Stimulated activated CD4-positive, alpha-beta T cell treated with anti-CD3 and anti-CD28 coated beads, Interleukin-1b, Interleukin-23, amount 100 ng/mL, for 1 hour (primary cell): ENCODE measurements at regions not wholly inside any gene's neighbourhood (a gene's known extent, or its start where the extent isn't known, plus 50 kb on each side); places are given as distances from the start of the nearest gene placed in this dataset.
"Not testable (repeated sequence)": the region's sequence is repeated elsewhere in the genome, so short reads cannot be mapped to it uniquely, and the experiment has no call there.

Source experiments
- DNase-seq, 2 donors: peaks; one replicate each; pipeline ENCODE4 v3.0.0-alpha.2; 2020; ENCODE audit warnings: low read depth in 2 of 2

- no peak for DNase-seq
These were observed 123.6 kb upstream of the TNPO1 start for GRCh38 chr5:72692651-72693442.

- DNase-seq, result no peak
These were observed 124.2 kb upstream of the TNPO1 start for GRCh38 chr5:72692231-72692637.

GRCh38 chr5:72691751-72692150 lies 124.7 kb upstream of the TNPO1 start:
- no peak for DNase-seq

DNA sequence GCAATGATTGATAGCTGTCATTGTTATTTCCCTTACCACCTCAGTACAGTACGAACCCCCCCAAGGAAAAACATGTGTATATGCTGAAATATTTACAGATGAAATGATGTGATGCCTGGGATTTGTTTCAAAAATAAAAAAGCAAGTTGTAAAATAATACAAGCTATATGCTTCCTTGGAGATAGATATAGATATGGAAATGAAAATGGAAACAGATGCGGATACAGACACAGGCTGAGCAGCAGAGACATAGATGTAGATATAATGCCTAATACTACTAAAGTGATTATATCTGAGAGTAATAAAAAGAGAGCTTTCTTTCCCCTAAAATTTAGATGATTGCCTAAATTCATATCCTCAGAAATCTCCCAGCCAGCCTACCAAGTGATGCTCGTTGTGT lies 127.5 kb upstream of the TNPO1 start:
- DNase-seq, result no peak

GRCh38 chr5:72687288-72687687 lies 129.2 kb upstream of the TNPO1 start:
- no peak for DNase-seq

GRCh38 chr5:72682561-72682960 lies 133.9 kb upstream of the TNPO1 start:
- DNase-seq, result no peak

DNA sequence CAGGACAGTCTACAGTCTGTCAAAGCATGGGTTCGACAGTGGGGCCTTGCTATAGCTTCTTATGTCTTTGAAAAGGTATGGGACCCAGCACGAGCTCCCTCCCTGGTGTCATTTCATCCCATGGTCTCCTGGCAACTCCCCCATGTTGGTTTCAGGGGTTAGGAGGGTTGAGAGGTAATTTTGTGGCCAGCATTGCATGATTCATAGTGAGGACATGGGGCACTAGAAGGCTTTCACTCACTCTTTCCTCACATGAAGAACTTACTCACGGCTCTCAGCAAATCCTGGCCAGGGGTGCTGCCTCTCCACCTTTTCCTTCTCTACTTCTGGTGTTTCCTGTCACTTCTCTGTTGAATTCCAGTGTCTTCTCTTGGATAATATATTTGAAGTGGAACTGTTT lies 134.7 kb upstream of the TNPO1 start:
- no peak for DNase-seq

DNA sequence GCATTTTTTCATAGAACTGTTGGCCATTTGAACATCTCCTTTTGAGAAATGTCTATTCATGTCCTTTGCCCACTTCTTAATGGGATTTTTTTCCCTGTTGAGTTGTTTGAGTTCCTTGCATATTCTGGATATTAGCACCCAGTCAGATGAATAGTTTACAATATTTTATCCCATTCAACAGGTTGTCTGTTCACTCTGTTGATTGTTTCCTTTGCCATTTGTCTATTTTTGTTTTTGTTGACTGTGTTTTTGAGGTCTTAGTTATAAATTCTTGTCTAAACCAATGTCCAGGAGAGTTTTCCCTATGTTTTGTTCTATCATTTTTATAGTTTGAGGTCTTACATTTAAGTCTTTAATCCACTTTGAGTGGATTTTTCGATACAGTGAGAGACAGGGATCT lies 139.0 kb upstream of the TNPO1 start:
- DNase-seq, result no peak

GRCh38 chr5:72676831-72677230 lies 139.6 kb upstream of the TNPO1 start:
- not testable (repeated sequence) for DNase-seq

DNA sequence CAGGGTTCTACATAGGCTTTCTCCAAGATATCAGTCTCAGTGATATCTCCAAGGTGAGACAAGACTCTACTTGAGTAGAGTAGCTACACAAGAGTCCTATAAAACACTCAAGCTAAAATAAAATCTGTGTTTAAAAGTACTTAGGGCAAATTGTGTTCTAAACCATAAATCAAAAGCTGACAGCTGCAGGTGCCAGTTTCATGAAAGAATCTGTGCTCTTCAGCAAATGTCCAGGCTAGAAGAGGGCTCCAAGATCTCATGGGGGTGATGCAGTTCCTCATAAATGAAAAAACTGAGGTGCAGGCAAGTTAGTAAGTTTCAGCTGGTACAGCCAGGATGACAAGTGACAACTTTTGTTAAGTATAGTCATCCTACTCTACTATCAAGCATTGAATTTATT lies 142.8 kb upstream of the TNPO1 start:
- DNase-seq, result no peak

DNA sequence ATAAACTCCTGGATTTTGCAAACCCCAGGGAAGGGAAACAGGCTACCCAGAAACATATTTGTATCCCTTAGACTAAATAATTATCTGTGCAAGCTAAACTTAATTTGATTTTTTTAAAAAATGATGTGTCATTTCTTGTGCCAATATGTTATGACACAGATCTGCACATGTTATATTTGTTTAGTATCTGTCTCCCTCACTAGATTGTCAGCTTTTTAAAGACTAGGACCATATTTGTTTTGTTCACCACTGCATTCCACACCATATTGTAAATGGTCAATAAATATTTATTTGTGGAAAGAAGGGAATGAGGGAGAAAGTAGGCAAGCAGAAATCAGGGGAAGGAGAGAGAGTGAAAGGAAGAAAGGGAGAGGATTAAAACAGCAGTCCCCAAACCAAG lies 143.3 kb upstream of the TNPO1 start:
- DNase-seq, result no peak

GRCh38 chr5:72667708-72668107 lies 148.8 kb upstream of the TNPO1 start:
- no peak for DNase-seq

DNA sequence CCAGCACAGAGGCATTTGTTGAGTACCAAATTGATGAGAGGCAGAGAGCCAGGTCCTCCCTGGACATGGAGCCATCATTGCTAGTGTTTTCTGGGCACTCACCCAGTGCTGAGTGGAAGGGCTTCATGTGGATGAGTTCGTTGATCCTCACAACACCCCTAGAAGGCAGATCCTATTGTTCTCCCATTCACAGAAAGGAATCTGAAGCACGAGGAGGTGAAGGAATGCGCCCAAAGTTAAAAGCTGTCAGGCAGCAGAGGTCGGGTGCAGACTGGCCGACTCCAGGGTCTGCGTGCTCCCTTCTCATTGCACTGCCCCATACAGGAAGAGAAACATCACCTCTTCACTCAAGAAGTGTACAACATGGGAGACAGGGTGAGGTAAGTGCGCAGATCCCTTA lies 153.5 kb upstream of the TNPO1 start:
- no peak for DNase-seq

DNA sequence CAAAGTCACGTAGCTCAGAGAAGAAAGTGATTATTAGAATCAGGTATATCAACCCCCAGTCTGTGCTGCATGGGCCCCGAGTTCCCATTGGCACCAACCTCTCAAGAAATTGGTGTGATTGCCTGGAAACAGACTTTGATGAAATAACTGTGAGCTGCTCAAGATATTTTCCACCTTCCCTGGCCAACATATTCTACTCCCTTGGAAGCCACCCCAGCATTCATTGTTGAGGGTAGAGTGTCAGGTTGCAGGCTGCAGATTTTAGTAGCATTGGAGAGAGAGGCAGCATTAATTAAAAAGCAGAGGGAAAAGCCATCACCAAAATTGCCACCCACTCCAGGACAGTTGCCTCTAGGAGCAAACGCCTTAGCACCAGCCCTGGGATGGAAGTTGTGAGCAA lies 154.2 kb upstream of the TNPO1 start:
- DNase-seq, result no peak

- no peak for DNase-seq
These were observed 154.2 kb upstream of the ZNF366 start for GRCh38 chr5:72661405-72661804.

DNA sequence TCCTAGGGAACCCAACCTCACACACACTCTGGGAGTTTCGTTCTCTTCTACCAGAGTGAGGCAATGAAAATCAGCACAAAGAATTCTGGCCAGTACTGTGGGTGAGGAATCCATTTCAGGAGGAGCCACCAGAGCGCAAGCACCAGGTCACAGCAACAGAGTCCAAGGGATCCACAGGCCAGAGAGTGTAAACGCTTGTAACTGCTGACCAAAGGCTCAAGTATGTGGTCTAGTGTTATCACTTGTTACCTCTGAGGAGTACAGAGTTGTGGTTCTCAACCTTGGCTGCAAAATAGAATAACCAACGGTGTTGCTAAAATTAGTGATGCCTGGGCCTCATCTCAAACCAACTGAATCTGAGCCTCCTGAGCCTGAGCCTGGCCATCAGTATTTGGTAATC lies 152.5 kb upstream of the ZNF366 start:
- no peak for DNase-seq

GRCh38 chr5:72658761-72659540 lies 151.7 kb upstream of the ZNF366 start:
- DNase-seq, result no peak

DNA sequence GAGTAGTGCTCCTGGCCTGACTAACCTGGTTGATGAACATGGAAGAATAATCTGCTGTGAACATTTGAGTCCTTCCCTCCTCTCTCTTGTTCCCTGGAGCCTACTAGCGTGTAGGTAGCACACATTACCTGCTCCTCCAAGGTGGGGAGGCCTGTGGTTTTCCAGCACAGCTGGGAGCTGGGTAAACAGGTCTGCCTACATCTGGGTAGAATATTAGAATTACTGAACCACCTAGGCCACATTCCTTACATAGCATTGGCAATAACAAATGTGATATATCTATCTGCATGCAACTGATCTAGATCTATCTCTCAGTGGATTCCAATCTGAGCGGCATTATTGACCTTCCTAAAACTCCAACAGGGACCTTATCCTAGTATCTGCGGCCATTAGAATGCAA lies 151.0 kb upstream of the ZNF366 start:
- no peak for DNase-seq

DNA sequence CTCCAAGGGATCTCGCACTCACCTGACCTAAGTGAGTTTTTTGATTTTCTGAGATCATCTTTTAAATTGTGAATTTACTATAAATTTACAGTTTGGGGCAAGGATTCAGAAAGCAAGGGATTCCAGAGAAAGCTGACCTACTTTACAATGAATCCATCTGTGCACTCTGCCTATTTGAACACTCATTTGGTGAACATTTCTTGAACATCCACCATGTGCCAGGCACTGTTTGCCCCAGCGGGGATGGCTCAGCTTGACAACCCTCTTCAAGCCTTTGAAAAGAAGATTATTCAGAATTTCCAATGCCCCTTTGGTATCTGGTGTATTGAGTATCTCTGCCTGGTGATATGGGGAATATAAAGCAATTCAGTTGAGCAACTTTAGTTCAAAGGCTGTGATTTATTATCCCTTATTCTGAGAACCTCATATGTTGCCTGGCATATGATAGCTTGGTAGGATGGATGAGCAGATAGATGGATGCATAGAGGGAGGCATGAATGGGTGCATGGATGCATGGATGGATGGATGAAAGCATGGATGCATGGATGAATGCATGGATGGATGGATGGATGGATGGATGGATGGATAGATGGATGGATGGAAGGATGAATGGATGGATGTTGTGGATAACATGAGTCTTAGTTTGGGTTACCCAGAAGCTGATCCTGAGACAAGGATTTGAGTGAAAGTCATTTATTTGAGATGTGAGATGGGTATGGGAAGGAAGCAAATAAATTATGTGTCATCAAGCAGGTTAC lies 149.7 kb upstream of the ZNF366 start:
- no peak for DNase-seq

DNA sequence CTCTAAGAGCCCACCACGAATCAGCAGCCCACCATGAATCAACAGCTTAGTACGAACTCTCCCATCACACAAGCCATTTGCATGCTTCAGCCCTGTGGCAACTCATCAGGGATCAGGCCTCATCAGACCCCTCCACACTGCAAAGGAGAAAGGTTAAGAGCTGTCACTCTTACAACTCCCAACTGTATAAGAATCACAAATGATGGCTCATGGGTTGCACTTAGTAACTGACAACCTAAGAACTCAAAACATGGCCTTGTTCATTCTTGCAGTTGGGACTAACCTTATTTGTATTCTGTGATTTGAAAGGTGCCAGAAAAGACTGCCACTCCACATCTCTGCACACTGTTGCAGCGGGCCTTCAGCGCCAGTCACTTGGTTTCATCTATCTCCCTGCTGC lies 149.1 kb upstream of the ZNF366 start:
- DNase-seq, result no peak

DNA sequence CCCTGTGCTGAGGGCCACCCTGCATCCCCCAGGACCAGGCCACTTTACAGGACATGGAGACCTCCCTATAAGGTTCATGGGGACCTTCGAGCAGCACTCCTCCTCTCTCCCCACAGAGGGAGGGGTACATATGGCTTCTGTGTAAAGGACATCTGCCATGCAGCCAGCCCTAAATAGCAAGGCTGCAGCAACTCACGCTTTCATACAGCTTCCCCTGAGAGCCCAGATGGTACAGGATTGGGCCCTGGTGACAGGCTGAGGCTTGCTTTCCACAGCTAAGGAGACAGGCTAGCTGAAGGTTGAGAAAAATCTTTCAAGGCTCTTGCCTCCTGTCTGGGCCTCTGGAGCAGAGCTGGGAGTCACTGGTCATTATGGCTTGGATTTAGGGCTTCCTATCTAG lies 147.0 kb upstream of the ZNF366 start:
- no peak for DNase-seq

GRCh38 chr5:72653586-72653985 lies 146.4 kb upstream of the ZNF366 start:
- no peak for DNase-seq

- DNase-seq, result no peak
These were observed 144.6 kb upstream of the ZNF366 start for GRCh38 chr5:72651779-72652178.
